HUES48 (cell line): ENCODE measurements at regions not wholly inside any gene's neighbourhood (a gene's known extent, or its start where the extent isn't known, plus 50 kb on each side); places are given as distances from the start of the nearest gene placed in this dataset.

Experiments
- H3K27ac ChIP-seq: one replicate; pipeline ENCODE4 v1.7.0; 2013; ENCODE audit warnings: low read depth, low read length, inconsistent platforms
- H3K27me3 ChIP-seq: 2 replicates; pipeline ENCODE4 v1.6.1; 2013; ENCODE audit warnings: mild to moderate bottlenecking, low read length; ENCODE audit not compliant: control insufficient read depth, insufficient read depth
- H3K36me3 ChIP-seq: 2 replicates; pipeline ENCODE4 v1.6.1; 2013; ENCODE audit warnings: low read length; ENCODE audit not compliant: control insufficient read depth, insufficient read depth
- H3K4me1 ChIP-seq: 2 replicates; pipeline ENCODE4 v1.6.1; 2013; ENCODE audit warnings: mild to moderate bottlenecking, low read length; ENCODE audit not compliant: control insufficient read depth, insufficient read depth
- H3K4me3 ChIP-seq: 2 replicates; pipeline ENCODE4 v1.5.1; 2013; ENCODE audit warnings: mild to moderate bottlenecking, low read depth, low read length
- H3K9ac ChIP-seq: 2 replicates; pipeline ENCODE4 v1.6.1; 2013; ENCODE audit warnings: mild to moderate bottlenecking, low read depth, low read length, moderate library complexity
- H3K9me3 ChIP-seq: 2 replicates; pipeline ENCODE4 v1.6.1; 2013; ENCODE audit warnings: low read length; ENCODE audit not compliant: control insufficient read depth, insufficient read depth

DNA sequence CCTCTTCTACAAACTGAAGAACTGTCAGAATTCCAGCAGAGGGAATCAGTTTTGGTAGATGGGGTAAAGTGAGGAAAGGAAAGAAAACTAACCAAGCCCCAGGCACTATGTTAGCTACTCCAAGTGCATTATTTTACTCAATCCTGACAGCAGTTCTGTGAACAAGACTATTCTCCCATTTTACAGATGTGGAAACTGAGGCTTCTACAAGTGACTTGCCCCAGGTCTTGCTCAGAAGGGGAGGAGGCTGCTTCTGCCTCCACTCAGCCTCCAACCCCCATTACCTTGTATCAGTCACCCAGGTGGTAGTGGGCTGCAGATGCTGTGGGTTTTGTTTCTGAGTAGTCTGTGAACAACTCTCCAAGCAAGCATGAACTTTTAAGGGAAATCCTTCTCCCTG, 315.2 kb upstream of the MAF start:
- Histone ChIP-seq H3K27ac (no peak overlapping the region), H3K36me3 (no peaks in the 10 kb centered on the region), H3K4me1 (peaks cover 18% of the 10 kb centered on the region), H3K4me3 (no peak overlapping the region), H3K9ac (no peak overlapping the region), H3K9me3 (no peaks in the 10 kb centered on the region), H3K27me3 (no peaks in the 10 kb centered on the region)

DNA sequence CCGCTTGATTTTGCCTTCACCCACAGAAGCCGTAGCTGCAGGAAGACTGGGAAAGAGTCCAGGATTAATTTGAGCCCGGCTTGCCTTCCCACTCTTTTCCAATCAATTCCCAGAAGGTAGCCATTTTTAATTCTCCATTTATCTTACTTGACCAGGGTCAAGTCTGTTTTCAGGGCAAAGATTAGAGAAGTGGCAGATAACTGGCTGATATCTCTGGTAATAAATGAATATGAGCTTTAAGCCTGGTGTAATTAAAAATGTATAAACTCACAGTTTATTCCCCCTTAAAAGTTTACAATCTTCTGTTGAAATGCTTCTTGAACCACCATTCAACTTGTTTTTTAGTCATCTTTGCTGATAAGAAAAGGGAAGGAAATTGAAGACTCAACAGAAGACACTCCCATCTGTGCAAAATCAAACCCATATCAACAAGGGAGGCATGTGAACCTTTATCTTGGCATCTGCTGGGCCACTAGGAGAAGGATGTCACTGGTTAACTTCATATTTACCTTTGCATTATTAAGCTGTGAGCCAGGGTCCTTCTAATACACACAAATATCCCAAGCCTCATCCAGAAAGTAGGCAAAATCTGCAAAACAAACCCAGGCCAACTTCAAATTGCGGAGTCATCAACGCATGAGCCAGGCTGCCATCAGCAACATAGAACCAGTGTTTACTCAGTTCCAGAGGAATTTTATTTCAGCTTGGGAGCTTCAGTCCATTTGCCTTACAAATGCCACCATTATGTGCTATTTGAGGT, 314.6 kb upstream of the MAF start:
- peaks cover 21% of the 10 kb centered on the region for H3K4me1 ChIP-seq
- H3K9me3 ChIP-seq, result no peaks in the 10 kb centered on the region
- no peaks in the 10 kb centered on the region for H3K27me3 ChIP-seq
- H3K27ac ChIP-seq, result no peak overlapping the region
- no peak overlapping the region for H3K9ac ChIP-seq
- no peaks in the 10 kb centered on the region for H3K36me3 ChIP-seq
- H3K4me3 ChIP-seq, result no peak overlapping the region

DNA sequence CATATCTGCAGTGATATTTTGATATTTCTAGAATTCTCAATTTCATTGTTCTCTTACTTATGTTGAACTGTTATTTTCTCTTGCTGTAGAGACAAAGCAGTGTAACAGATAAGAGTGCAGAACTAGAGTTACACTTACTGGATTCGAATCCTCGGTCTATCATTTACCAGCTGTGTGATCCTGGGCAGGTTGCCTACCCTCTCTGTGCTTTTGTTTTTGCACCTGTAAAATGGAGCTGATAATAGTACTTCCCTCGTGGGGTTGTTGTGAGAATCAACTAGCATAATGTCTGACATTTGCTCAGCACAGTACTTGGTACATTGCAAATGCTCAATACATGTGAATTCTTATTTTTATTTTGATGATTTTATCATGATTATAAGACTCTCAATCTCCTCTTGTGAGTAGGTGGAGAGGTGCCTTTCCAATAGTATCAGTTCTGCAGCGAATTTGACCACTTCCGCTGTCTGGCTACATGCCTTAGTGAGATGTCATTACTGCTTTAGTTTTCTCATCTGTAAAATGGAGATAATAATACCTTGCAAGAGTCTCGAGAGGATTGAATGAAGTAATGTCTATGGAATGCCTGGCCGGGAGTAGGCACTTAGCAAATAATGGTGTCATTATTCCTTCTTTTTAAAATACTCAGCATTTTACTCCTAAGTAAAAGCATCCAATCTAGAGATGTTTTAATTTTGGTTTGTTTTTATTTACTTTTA, 312.2 kb upstream of the MAF start:
- Histone ChIP-seq H3K27me3 (no peaks in the 10 kb centered on the region), H3K9ac (no peak overlapping the region), H3K36me3 (no peaks in the 10 kb centered on the region), H3K4me1 (peaks cover 10% of the 10 kb centered on the region; the same call in 1 of the 2 replicates), H3K27ac (no peak overlapping the region), H3K9me3 (no peaks in the 10 kb centered on the region), H3K4me3 (no peak overlapping the region)

DNA sequence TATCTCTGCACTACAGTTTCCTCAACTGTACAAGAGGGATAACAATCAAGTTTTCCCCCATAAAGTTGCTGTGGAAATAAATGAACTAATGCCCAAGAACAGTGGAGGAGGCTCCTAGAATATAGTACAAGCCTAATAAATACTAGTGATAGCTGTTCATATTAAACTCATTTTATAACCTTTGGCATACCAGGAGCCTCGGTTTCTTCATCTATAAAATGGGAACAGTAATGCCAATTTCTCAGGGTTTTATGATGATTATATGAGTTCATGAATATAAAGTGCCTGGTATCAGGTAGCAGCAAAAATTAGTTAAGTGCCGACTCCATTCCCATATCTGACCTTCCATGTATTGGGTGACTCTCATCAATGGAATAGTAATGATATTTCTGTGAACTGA, 311.1 kb upstream of the MAF start:
- Histone ChIP-seq H3K27me3 (no peaks in the 10 kb centered on the region), H3K4me1 (peaks cover 10% of the 10 kb centered on the region; the same call in 1 of the 2 replicates), H3K27ac (no peak overlapping the region), H3K9me3 (no peaks in the 10 kb centered on the region), H3K9ac (no peak overlapping the region), H3K36me3 (no peaks in the 10 kb centered on the region), H3K4me3 (no peak overlapping the region)

DNA sequence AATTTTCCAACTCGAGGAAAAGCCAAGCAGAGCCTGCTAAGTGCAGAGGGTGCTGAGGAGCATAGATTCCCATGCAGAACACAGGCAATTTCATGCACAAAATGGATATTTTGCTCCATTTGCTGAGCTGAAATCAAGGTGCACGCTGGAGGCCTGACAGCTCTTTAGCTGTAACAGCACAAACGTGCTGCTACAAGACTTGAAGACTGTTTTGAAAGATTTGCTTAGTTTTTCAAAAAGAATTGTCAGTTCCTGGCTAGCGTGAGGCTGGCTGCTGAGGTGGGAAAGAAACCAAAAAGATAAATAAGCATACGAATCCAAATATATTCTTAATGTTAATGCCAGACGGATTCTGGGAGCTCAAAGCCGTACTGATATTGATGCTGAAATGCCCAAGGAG, 309.0 kb upstream of the MAF start:
- no peaks in the 10 kb centered on the region for H3K36me3 ChIP-seq
- H3K4me1 ChIP-seq, result 0 out of 2 replicates have a peak, but pooled peaks cover 4% of the 10 kb centered on the region
- H3K9me3 ChIP-seq, result no peaks in the 10 kb centered on the region
- no peak overlapping the region for H3K9ac ChIP-seq
- no peak overlapping the region for H3K4me3 ChIP-seq
- H3K27me3 ChIP-seq, result no peaks in the 10 kb centered on the region
- no peak overlapping the region for H3K27ac ChIP-seq

DNA sequence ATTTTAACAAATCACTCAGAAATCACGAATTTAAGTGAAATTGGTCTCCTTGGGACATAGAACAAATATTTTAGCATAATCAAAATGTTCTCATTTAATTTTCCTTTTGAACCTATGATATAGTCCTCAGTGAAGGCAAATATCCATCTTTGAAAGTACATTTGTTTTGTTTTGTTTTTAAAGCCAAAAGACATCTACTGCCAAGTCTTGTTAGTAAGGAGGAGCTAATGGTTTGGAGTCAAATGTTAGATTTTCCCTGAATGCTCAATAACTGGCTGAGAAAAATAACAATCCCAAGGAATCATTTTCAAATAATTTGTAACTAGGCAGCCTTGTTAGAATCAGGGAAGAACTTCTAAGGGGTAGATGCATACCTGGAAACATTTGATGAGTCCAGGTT, 302.9 kb upstream of the MAF start:
- Histone ChIP-seq H3K36me3 (no peaks in the 10 kb centered on the region), H3K27ac (no peak overlapping the region), H3K27me3 (no peaks in the 10 kb centered on the region), H3K9me3 (no peaks in the 10 kb centered on the region), H3K4me3 (no peak overlapping the region), H3K9ac (no peak overlapping the region), H3K4me1 (no peaks in the 10 kb centered on the region)

DNA sequence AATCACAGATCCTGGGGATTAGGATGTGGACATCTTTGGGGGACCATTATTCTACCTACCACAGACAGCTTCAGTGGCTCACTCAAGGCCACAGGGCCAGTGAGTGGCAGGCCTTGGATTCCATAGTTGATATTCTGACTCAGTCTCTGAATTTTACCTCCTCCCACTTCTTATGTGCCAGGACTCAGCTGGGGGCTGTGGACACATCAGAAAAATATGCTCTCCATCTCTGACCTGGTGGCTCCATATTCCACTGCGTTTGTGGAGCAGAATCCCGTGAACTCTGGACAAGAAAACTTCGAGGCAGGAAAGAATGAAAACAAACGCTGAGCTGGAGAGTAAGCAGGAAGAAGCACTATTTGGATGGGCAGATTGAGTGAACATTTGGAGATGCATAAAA, 301.8 kb upstream of the MAF start:
- no peaks in the 10 kb centered on the region for H3K4me1 ChIP-seq
- H3K9ac ChIP-seq, result no peak overlapping the region
- no peaks in the 10 kb centered on the region for H3K27me3 ChIP-seq
- no peaks in the 10 kb centered on the region for H3K36me3 ChIP-seq
- H3K9me3 ChIP-seq, result no peaks in the 10 kb centered on the region
- no peak overlapping the region for H3K4me3 ChIP-seq
- H3K27ac ChIP-seq, result no peak overlapping the region

DNA sequence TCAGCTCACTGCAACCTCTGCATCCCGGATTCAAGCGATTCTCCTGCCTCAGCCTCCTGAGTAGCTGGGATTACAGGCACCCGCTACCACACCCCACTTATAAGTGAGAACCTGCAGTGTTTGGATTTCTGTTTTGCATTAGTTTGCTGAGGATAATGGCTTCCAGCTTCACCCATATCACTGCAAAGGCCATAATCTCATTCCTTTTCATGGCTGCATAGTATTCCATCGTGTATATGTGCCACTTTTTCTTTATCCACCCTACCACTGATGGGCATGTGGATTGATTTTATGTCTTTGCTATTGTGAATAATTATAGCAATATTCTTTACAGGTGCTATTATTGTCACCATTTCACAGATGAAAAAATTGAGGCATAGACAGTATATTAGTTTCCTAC, 301.0 kb upstream of the MAF start:
- H3K36me3 ChIP-seq, result no peaks in the 10 kb centered on the region
- no peak overlapping the region for H3K27ac ChIP-seq
- H3K9me3 ChIP-seq, result no peaks in the 10 kb centered on the region
- no peaks in the 10 kb centered on the region for H3K27me3 ChIP-seq
- no peaks in the 10 kb centered on the region for H3K4me1 ChIP-seq
- H3K9ac ChIP-seq, result no peak overlapping the region
- no peak overlapping the region for H3K4me3 ChIP-seq

DNA sequence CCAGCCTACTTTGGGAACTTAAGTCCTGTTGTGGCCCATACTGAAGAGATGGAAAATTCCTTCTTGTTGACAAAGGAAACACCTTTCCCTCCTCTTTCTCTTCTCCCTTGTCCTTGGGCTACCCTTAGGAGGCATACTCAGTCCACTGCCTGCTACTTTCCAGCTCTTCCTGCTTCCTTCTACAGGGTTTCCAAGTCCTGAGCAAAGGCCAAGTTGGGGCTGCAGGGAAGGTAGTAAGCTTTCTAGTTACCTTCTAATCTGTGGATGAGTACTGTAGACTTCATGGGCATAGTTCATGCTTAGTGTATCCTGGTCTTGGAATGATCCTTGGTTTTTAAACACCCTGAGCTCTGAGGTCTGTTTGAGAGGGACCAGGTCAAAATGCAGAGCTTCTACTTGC, 299.2 kb upstream of the MAF start:
- Histone ChIP-seq H3K9ac (no peak overlapping the region), H3K4me3 (no peak overlapping the region), H3K27ac (no peak overlapping the region)

DNA sequence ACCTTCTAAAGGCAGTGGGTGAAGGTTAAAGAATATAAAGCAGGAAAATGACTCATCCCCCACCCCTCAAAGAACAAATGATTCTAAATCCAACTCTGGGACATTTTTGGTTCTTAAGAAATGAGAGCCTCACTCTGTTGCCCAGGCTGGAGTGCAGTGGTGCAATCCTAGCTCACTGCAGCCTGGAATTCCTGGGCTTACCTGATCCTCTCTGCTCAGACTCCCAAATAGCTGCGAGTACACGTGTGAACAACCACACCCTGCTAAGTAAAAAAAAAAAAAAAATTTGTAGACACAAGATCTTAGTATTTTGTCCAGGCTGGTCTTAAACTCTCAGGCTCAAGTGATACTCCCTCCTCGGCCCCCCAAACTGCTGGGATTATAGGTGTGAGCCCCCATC, 298.8 kb upstream of the MAF start:
- no peak overlapping the region for H3K9ac ChIP-seq
- no peaks in the 10 kb centered on the region for H3K36me3 ChIP-seq
- no peaks in the 10 kb centered on the region for H3K9me3 ChIP-seq
- no peak overlapping the region for H3K27ac ChIP-seq
- no peaks in the 10 kb centered on the region for H3K4me1 ChIP-seq
- no peak overlapping the region for H3K4me3 ChIP-seq
- no peaks in the 10 kb centered on the region for H3K27me3 ChIP-seq

More for the DNA sequence above, 299.2 kb upstream of the MAF start:
- Histone ChIP-seq H3K9me3 (no peaks in the 10 kb centered on the region), H3K4me1 (no peaks in the 10 kb centered on the region), H3K27me3 (no peaks in the 10 kb centered on the region), H3K36me3 (no peaks in the 10 kb centered on the region)

DNA sequence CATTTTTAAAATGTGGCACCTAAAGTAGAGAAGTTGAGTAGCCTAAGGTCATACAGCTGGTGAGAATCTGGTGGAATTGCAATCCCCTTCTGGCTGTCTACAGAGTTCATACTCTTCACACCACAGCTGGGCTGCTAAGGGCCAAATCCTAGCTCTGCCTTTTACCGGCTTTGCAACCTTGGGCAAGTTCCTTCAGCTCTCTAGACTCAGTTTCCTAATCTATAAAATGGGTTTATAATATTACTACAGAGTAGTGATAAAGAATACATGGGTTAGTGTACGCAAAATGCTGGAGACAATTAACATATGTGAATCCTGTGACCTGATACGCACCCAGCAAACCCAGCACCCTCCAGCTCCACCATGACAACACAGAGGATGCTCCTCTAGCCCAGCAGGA, 298.2 kb upstream of the MAF start:
- Histone ChIP-seq H3K9ac (no peak overlapping the region), H3K9me3 (no peaks in the 10 kb centered on the region), H3K36me3 (no peaks in the 10 kb centered on the region), H3K27ac (no peak overlapping the region), H3K4me1 (no peaks in the 10 kb centered on the region), H3K27me3 (no peaks in the 10 kb centered on the region), H3K4me3 (no peak overlapping the region)
